Small intestine (tissue), 7 donors: ENCODE measurements at regions not wholly inside any gene's neighbourhood (a gene's known extent, or its start where the extent isn't known, plus 50 kb on each side); places are given as distances from the start of the nearest gene placed in this dataset.
"Not testable (repeated sequence)": the region's sequence is repeated elsewhere in the genome, so short reads cannot be mapped to it uniquely, and the experiment has no call there.

ENCODE experiments used
- DNase-seq, 2 donors: peaks; one replicate each; pipeline versions ENCODE4 v3.0.0 to v3.0.0-alpha.2; 2013
- FAIRE-seq: peaks from 2 replicates; lab custom pipeline; 2012; peaks lifted over from hg19 to GRCh38; lab: Jason Lieb, UNC
- H3K27ac ChIP-seq, 3 donors: one replicate each; pipeline ENCODE4 v1.5.1; 2013; ENCODE audit warnings: low read length in 2 of 3, mild to moderate bottlenecking in 2 of 3, control low read depth in 1 of 3, inconsistent platforms in 1 of 3, low read depth in 1 of 3, moderate library complexity in 1 of 3
- H3K27me3 ChIP-seq, 3 donors: one replicate each; pipeline ENCODE4 v1.6.1; 2013; ENCODE audit warnings: low read length in 3 of 3, inconsistent platforms in 1 of 3; ENCODE audit not compliant: control insufficient read depth in 3 of 3, insufficient read depth in 3 of 3
- H3K36me3 ChIP-seq, 3 donors: one replicate each; pipeline ENCODE4 v1.6.1; 2013; ENCODE audit warnings: low read length in 3 of 3, inconsistent platforms in 1 of 3, low read depth in 1 of 3, mild to moderate bottlenecking in 1 of 3, moderate library complexity in 1 of 3; ENCODE audit not compliant: control insufficient read depth in 3 of 3, insufficient read depth in 2 of 3
- H3K4me1 ChIP-seq, 3 donors: one replicate each; pipeline ENCODE4 v1.6.1; 2013; ENCODE audit warnings: low read length in 2 of 3, inconsistent platforms in 1 of 3, low read depth in 1 of 3, mild to moderate bottlenecking in 1 of 3, moderate library complexity in 1 of 3; ENCODE audit not compliant: control insufficient read depth in 3 of 3, insufficient read depth in 2 of 3
- H3K4me3 ChIP-seq, 3 donors: one replicate each; pipeline ENCODE4 v1.5.1; 2013; ENCODE audit warnings: low read length in 3 of 3, control low read depth in 1 of 3, inconsistent platforms in 1 of 3, low read depth in 1 of 3, mild to moderate bottlenecking in 1 of 3, moderate library complexity in 1 of 3
- H3K9me3 ChIP-seq, 2 donors: one replicate each; pipeline ENCODE4 v1.6.1; 2013; ENCODE audit warnings: low read depth in 1 of 2, low read length in 1 of 2; ENCODE audit not compliant: control insufficient read depth in 2 of 2, insufficient read depth in 1 of 2
- WGBS, 3 donors: extraction: QIAGEN DNeasy Blood & Tissue Kit; methylation state at CpG; one replicate each; pipeline ENCODE4 v1.1.7; 2013; 5-methylcytosine and 5-hydroxymethylcytosine counted together
- donor health status: healthy with polysubstance abuse.
- donor health status: control.
- donor health status: control.
- donor health status: Bipolar disorder and iron deficiency.
- donor health status: healthy.

DNA sequence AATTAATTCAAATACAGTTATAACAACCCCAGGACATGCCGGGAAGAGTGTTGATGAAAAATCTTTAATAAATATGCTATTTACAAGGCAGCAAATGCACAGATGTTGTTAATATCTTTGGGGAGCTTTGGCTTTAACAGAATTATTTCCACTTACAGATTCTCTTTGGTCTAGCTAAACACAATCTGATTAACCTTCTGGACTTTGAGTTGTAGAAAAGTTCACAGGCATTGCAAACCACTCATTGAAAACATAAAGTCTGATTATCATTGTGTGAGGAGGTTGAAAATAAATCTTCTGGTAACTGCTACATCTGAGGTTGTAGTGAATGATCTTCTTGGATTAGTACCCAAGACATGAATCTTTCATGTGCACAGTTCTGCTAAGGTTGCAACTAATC is 255.6 kb downstream of the LHFPL1 start:
- Histone ChIP-seq H3K27me3 (no peaks in the 10 kb centered on the region), H3K9me3 (no peaks in the 10 kb centered on the region), H3K36me3 (no peaks in the 10 kb centered on the region), H3K27ac (no peak overlapping the region), H3K4me3 (no peak overlapping the region), H3K4me1 (no peaks in the 10 kb centered on the region)
- FAIRE-seq (no peak), DNase-seq (no peak)
- WGBS, 3 donors: 83 to 96% (median 85%) methylated on average over 1 of the region's 1 CpG

GRCh38 chrX:112391313-112391712 is 288.4 kb downstream of the LHFPL1 start:
- DNase-seq (no peak), FAIRE-seq (no peak)
- no peak overlapping the region for H3K4me3 ChIP-seq
- no peak overlapping the region for H3K27ac ChIP-seq
- H3K36me3 ChIP-seq: no peaks in the 10 kb centered on the region
- no peaks in the 10 kb centered on the region for H3K4me1 ChIP-seq
- 42 to 58% (median 52%) methylated on average over 3 of the region's 3 CpGs for WGBS, 3 donors
- H3K27me3 ChIP-seq: no peaks in the 10 kb centered on the region
- H3K9me3 ChIP-seq: no peaks in the 10 kb centered on the region

GRCh38 chrX:112381649-112382298 is 298.0 kb downstream of the LHFPL1 start:
- WGBS, 3 donors: 51 to 62% (median 53%) methylated on average over 8 of the region's 8 CpGs
- H3K4me1 ChIP-seq, H3K27me3 ChIP-seq, FAIRE-seq, H3K4me3 ChIP-seq, H3K36me3 ChIP-seq, DNase-seq, H3K9me3 ChIP-seq, H3K27ac ChIP-seq: not testable (repeated sequence)

DNA sequence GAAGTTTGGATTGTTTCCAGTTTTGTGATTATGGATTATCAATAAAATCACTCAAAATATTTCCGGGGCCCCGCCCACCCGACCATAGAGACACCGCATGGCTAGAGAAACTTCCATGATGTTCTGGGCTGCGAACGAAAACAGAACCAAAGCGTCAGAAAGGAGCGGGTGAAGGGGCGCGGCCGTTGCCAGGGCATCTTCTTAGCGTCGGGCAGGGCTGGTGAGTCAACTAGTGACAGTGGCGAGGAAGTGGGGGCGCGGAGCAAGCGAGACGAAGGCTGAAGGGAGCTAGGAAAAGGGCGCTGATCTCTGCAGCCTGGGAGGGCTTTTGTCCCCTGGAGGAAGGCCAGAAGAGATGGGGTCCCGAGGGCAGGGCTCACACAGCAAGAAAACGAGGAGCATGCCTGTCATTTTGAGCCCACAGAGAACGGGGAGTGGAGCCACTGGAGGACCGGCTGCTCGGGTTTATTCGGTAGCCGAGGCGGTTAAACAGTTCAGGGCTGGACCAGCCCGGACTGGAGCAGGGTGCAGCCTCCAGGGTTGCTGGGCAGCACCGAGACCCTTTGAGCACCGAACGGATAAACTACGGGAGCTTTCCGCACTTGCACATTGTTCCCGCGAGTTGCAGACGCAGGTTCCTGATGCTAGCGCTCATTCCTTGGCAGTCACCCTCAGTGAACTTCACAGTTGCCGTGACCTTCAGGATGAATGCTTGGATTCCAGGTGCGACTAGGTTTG is 298.1 kb upstream of the TRPC5 start:
- H3K27me3 ChIP-seq: no peaks in the 10 kb centered on the region
- no peaks in the 10 kb centered on the region for H3K4me1 ChIP-seq
- no peaks in the 10 kb centered on the region for H3K36me3 ChIP-seq
- no peak overlapping the region for H3K27ac ChIP-seq
- DNase-seq (no peak), FAIRE-seq (no peak)
- no peaks in the 10 kb centered on the region for H3K9me3 ChIP-seq
- H3K4me3 ChIP-seq: no peak overlapping the region
- 82 to 94% (median 92%) methylated on average over 30 to 39 of the region's 39 CpGs for WGBS, 3 donors

DNA sequence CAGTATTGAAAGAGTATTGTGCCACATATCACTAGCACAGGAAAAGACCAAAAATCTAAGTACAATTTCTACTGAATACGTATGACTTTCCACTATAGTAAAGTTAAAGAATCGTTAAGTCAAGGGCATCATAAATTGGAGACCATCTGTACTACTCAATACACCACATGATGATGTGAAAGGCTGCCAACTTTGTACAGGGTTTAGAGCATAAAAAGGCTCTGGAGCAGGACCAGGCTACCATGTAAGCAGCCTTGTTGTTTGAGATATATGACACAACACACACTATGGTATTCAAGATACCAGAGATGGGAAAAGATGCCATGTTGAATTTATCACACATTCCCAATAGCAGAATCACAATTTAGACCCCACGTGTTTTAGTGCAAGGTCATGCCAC is 294.9 kb upstream of the TRPC5 start:
- Histone ChIP-seq H3K36me3 (no peaks in the 10 kb centered on the region), H3K4me3 (no peak overlapping the region), H3K27ac (no peak overlapping the region), H3K9me3 (no peaks in the 10 kb centered on the region), H3K4me1 (no peaks in the 10 kb centered on the region), H3K27me3 (no peaks in the 10 kb centered on the region)
- FAIRE-seq (no peak), DNase-seq (no peak)
- WGBS, 3 donors: 48 to 88% (median 76%) methylated on average over 3 of the region's 3 CpGs

- H3K9me3 ChIP-seq: no peaks in the 10 kb centered on the region
- H3K27me3 ChIP-seq: no peaks in the 10 kb centered on the region
- DNase-seq (no peak), FAIRE-seq (no peak)
- no peaks in the 10 kb centered on the region for H3K4me1 ChIP-seq
- no peaks in the 10 kb centered on the region for H3K36me3 ChIP-seq
- WGBS, 3 donors: 36 to 49% (median 47%) methylated on average over 3 of the region's 3 CpGs
- no peak overlapping the region for H3K27ac ChIP-seq
- H3K4me3 ChIP-seq: no peak overlapping the region
Measured at GRCh38 chrX:112368371-112368770, 285.8 kb upstream of the TRPC5 start.

DNA sequence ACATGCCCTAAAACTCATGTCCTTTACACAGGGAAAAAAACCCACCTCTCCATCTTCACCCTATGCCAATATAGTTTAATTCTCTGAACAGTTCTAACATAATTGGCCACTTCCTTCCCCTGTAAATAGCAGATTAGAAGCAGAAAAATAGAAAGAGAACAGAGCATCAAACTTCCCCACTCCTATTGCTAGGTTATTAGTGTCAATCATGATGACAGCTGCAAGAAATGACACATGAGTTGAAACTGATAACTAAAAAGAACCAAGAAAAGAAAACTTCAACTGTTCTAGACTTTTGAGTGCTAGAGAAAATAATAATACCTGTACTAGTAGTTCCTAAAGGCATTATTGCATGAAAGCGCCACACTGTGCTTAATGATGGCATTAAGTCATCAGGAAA is 284.5 kb upstream of the TRPC5 start:
- H3K27me3 ChIP-seq: no peaks in the 10 kb centered on the region
- H3K27ac ChIP-seq: no peak overlapping the region
- no peak for DNase-seq
- H3K36me3 ChIP-seq: no peaks in the 10 kb centered on the region
- H3K9me3 ChIP-seq: no peaks in the 10 kb centered on the region
- WGBS, 3 donors: 78 to 96% (median 96%) methylated on average over 1 of the region's 1 CpG
- no peak for FAIRE-seq
- H3K4me3 ChIP-seq: no peak overlapping the region
- no peaks in the 10 kb centered on the region for H3K4me1 ChIP-seq

- Histone ChIP-seq H3K4me1 (no peaks in the 10 kb centered on the region), H3K9me3 (no peaks in the 10 kb centered on the region), H3K4me3 (no peak overlapping the region), H3K27me3 (no peaks in the 10 kb centered on the region), H3K36me3 (no peaks in the 10 kb centered on the region), H3K27ac (no peak overlapping the region)
- FAIRE-seq (no peak), DNase-seq (no peak)
- 33 to 64% (median 50%) methylated on average over 1 of the region's 1 CpG for WGBS, 3 donors
Measured at GRCh38 chrX:112359906-112360305, 277.3 kb upstream of the TRPC5 start.
